ENCODE measurements at regions not wholly inside any gene's neighbourhood (a gene's known extent, or its start where the extent isn't known, plus 50 kb on each side); places are given as distances from the start of the nearest gene placed in this dataset.

- DNase-seq (ENCODE audit: low read depth in 2 of 2) = peak; percentile 54 to 85
Measured at GRCh38 chr9:6703898-6704639, 53.7 kb upstream of the KDM4C start.

- no peak for DNase-seq (ENCODE audit: low read depth in 2 of 2)
Measured at GRCh38 chr9:6702707-6703106, 55.1 kb upstream of the KDM4C start.

- DNase-seq (ENCODE audit: low read depth in 2 of 2) = no peak
Measured at GRCh38 chr9:6696178-6696577, 50.6 kb upstream of the GLDC start.

GRCh38 chr9:6695121-6695814 is 49.7 kb upstream of the GLDC start:
- no peak for DNase-seq (ENCODE audit: low read depth in 2 of 2)

Measured in stimulated activated CD8-positive, alpha-beta memory T cell treated with anti-CD3 and anti-CD28 coated beads, Interleukin-7, amount 100 ng/mL, for 4 hours (primary cell).